ENCODE measurements at regions not wholly inside any gene's neighbourhood (a gene's known extent, or its start where the extent isn't known, plus 50 kb on each side); places are given as distances from the start of the nearest gene placed in this dataset.
A peak's percentile ranks its signal among the peaks of the same experiment; 100 is the strongest.

DNA sequence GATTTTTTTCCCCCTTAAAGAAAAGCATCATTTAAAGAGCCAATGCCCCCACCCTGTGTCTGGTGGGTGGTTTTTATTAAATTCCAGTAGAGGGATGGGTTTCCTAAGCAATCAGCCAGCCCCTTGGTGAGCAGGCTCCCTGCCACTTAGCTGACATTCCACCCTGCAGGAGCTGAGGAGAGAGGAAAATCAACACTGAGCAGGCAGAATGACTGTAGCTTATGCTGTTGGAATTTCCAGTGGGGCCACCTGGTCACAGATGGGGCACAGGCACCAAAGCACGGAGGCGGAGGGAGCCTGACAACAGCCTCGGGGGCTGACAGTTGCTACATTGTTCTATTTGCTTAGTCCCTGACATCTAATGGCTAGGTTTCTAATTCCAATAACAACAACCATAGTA lies 127.7 kb downstream of the TMEM30B start:
- Histone ChIP-seq H2AK5ac (ENCODE audit: low read length) (no peak overlapping the region), H3K36me3 (ENCODE audit: control insufficient read depth in 1 of 2, insufficient read depth in 2 of 2, low read length in 2 of 2) (no peaks in the 10 kb centered on the region), H4K91ac (ENCODE audit: low read depth, low read length) (no peak overlapping the region), H3K4me3 (ENCODE audit: low read depth, low read length) (no peak overlapping the region), H4K12ac (ENCODE audit: low read depth, low read length) (no peak overlapping the region), H3K27ac (ENCODE audit: low read depth, low read length) (no peak overlapping the region), H2BK120ac (ENCODE audit: insufficient read depth, low read length, poor library complexity) (no peak overlapping the region), H3K79me2 (ENCODE audit: control insufficient read depth, insufficient read depth, low read length, poor library complexity) (no peaks in the 10 kb centered on the region), H3K4ac (ENCODE audit: low read depth, low read length) (no peak overlapping the region), H3K23ac (ENCODE audit: low read length) (no peak overlapping the region), H3K18ac (ENCODE audit: low read length) (no peak overlapping the region), H2BK12ac (ENCODE audit: low read length) (no peak overlapping the region), H3K9ac (ENCODE audit: low read length) (no peak overlapping the region), H3K4me2 (ENCODE audit: low read length) (no peak overlapping the region), H3K79me1 (ENCODE audit: low read length) (peaks cover 3% of the 10 kb centered on the region), H3K14ac (ENCODE audit: low read length) (no peak overlapping the region), H3K9me3 (ENCODE audit: insufficient read depth, low read depth, low read length) (peaks cover under 1% of the 10 kb centered on the region), H2AFZ (ENCODE audit: insufficient read depth, low read length, poor library complexity) (no peak overlapping the region), H3K4me1 (ENCODE audit: control insufficient read depth in 1 of 2, insufficient read depth in 2 of 2, low read length in 2 of 2) (peaks cover 9 to 15% of the 10 kb centered on the region in 2 experiments), H3K27me3 (ENCODE audit: insufficient read depth, low read length) (no peaks in the 10 kb centered on the region), H4K8ac (ENCODE audit: low read depth, low read length) (no peak overlapping the region), H2BK5ac (ENCODE audit: low read depth, low read length, poor library complexity) (no peak overlapping the region)
- DNase-seq = peak in 1 of 2 donors; percentile 30
- no CpG with 5 or more reads among the region's 3 CpGs for WGBS (ENCODE audit: extremely low coverage, insufficient coverage, insufficient read length)

DNA sequence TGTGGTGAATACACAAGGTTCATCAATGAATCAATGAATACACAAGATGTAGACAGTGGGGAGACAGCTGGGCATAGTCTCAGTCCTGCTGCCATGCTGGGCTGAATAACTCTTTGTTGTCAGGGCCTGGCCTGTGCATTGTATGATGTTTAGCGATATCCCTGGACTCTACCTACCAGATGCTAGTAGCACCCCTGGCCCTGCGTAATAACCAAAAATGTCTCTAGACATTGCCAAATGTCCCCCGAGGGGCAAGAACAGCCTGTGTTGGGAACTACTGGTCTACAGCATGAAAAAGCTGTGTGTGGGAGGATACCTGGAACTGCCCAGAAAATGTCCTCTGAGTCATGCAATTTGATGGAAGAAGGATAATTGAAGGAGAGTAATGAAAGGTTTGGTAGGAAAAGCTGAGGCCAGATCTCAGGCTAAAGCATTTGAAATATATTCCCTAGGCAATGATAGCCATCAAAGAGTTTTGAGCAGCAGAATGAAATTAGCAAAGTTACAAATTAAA lies 128.2 kb downstream of the TMEM30B start:
- no peak overlapping the region for H2AFZ ChIP-seq (ENCODE audit: insufficient read depth, low read length, poor library complexity)
- no peak overlapping the region for H4K8ac ChIP-seq (ENCODE audit: low read depth, low read length)
- DNase-seq = peak; percentile 16 to 89
- no peak overlapping the region for H2AK5ac ChIP-seq (ENCODE audit: low read length)
- H2BK12ac ChIP-seq (ENCODE audit: low read length) = peak overlapping the region; percentile 54
- no peak overlapping the region for H4K91ac ChIP-seq (ENCODE audit: low read depth, low read length)
- no peak overlapping the region for H2BK120ac ChIP-seq (ENCODE audit: insufficient read depth, low read length, poor library complexity)
- H3K27ac ChIP-seq (ENCODE audit: low read depth, low read length) = no peak overlapping the region
- H2BK5ac ChIP-seq (ENCODE audit: low read depth, low read length, poor library complexity) = no peak overlapping the region
- H4K12ac ChIP-seq (ENCODE audit: low read depth, low read length) = no peak overlapping the region
- no peak overlapping the region for H3K4ac ChIP-seq (ENCODE audit: low read depth, low read length)
- H3K23ac ChIP-seq (ENCODE audit: low read length) = no peak overlapping the region
- H3K79me1 ChIP-seq (ENCODE audit: low read length) = peaks cover 3% of the 10 kb centered on the region
- peaks cover 3% of the 10 kb centered on the region for H3K9me3 ChIP-seq (ENCODE audit: insufficient read depth, low read depth, low read length)
- no peak overlapping the region for H3K18ac ChIP-seq (ENCODE audit: low read length)
- no peak overlapping the region for H3K14ac ChIP-seq (ENCODE audit: low read length)
- H3K27me3 ChIP-seq (ENCODE audit: insufficient read depth, low read length) = no peaks in the 10 kb centered on the region
- no peaks in the 10 kb centered on the region for H3K36me3 ChIP-seq (ENCODE audit: control insufficient read depth in 1 of 2, insufficient read depth in 2 of 2, low read length in 2 of 2)
- no peak overlapping the region for H3K9ac ChIP-seq (ENCODE audit: low read length)
- H3K4me1 ChIP-seq (ENCODE audit: control insufficient read depth in 1 of 2, insufficient read depth in 2 of 2, low read length in 2 of 2) = peaks cover 9 to 15% of the 10 kb centered on the region in 2 experiments
- no peak overlapping the region for H3K4me3 ChIP-seq (ENCODE audit: low read depth, low read length)
- no peak overlapping the region for H3K4me2 ChIP-seq (ENCODE audit: low read length)
- H3K79me2 ChIP-seq (ENCODE audit: control insufficient read depth, insufficient read depth, low read length, poor library complexity) = no peaks in the 10 kb centered on the region
- WGBS (ENCODE audit: extremely low coverage, insufficient coverage, insufficient read length) = no CpG with 5 or more reads among the region's 3 CpGs

DNA sequence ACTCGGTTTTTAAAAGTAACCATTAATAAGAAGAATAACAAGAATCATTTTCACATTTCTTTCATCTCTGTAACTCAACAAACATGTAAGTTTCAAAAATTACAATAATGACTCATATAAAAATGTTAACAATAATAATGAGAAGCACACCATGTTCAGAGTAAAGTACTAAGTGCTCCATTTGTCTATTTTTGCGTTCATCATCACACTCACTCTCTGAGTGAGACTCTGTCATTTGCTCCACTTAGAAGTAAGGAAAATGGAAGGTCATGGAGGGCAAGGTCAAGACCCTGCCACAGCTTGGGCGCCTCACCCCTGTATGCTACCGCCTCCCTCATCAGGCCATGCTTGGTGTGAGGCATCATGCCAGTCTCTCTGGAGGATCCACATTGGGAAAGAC lies 129.9 kb downstream of the TMEM30B start:
- H3K36me3 ChIP-seq (ENCODE audit: control insufficient read depth in 1 of 2, insufficient read depth in 2 of 2, low read length in 2 of 2) = no peaks in the 10 kb centered on the region

DNA sequence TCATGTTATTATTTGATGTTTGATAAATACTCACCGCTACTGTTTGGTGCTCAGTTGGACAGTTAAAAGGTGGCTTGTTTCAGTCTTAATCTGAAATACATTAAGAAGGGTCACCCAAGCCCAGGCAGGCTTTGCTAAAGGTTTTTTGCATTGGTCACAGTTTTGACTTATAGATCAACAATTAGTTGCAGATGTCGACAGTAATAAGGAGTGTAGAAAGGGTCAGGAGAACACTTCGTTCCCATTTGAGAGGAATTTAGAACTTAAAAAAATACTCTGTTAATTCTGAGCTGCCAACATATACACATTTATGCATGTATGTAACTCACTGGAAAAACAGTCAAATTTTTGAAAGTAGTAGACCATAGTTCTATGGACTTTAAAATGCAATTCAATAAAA lies 130.3 kb downstream of the TMEM30B start:
- H4K8ac ChIP-seq (ENCODE audit: low read depth, low read length) = no peak overlapping the region
- H2BK120ac ChIP-seq (ENCODE audit: insufficient read depth, low read length, poor library complexity) = no peak overlapping the region
- no peaks in the 10 kb centered on the region for H3K79me2 ChIP-seq (ENCODE audit: control insufficient read depth, insufficient read depth, low read length, poor library complexity)
- H2AFZ ChIP-seq (ENCODE audit: insufficient read depth, low read length, poor library complexity) = no peak overlapping the region
- no peak overlapping the region for H4K91ac ChIP-seq (ENCODE audit: low read depth, low read length)
- H3K27me3 ChIP-seq (ENCODE audit: insufficient read depth, low read length) = no peaks in the 10 kb centered on the region
- H3K4me2 ChIP-seq (ENCODE audit: low read length) = no peak overlapping the region
- H3K18ac ChIP-seq (ENCODE audit: low read length) = no peak overlapping the region
- DNase-seq = no peak
- H3K4me3 ChIP-seq (ENCODE audit: low read depth, low read length) = no peak overlapping the region
- H3K4me1 ChIP-seq (ENCODE audit: control insufficient read depth in 1 of 2, insufficient read depth in 2 of 2, low read length in 2 of 2) = peaks cover 9 to 17% of the 10 kb centered on the region in 2 experiments
- H3K14ac ChIP-seq (ENCODE audit: low read length) = no peak overlapping the region
- H3K4ac ChIP-seq (ENCODE audit: low read depth, low read length) = no peak overlapping the region
- H2BK5ac ChIP-seq (ENCODE audit: low read depth, low read length, poor library complexity) = no peak overlapping the region
- peaks cover 3% of the 10 kb centered on the region for H3K79me1 ChIP-seq (ENCODE audit: low read length)
- whole genome bisulfite sequencing (ENCODE audit: extremely low coverage, insufficient coverage, insufficient read length) = no CpG with 5 or more reads among the region's 3 CpGs
- no peak overlapping the region for H3K23ac ChIP-seq (ENCODE audit: low read length)
- no peak overlapping the region for H3K9ac ChIP-seq (ENCODE audit: low read length)
- H3K27ac ChIP-seq (ENCODE audit: low read depth, low read length) = no peak overlapping the region
- H2AK5ac ChIP-seq (ENCODE audit: low read length) = no peak overlapping the region
- H4K12ac ChIP-seq (ENCODE audit: low read depth, low read length) = no peak overlapping the region
- no peaks in the 10 kb centered on the region for H3K36me3 ChIP-seq (ENCODE audit: control insufficient read depth in 1 of 2, insufficient read depth in 2 of 2, low read length in 2 of 2)
- peaks cover 3% of the 10 kb centered on the region for H3K9me3 ChIP-seq (ENCODE audit: insufficient read depth, low read depth, low read length)
- H2BK12ac ChIP-seq (ENCODE audit: low read length) = no peak overlapping the region

More for the DNA sequence above, 129.9 kb downstream of the TMEM30B start:
- H4K8ac ChIP-seq (ENCODE audit: low read depth, low read length) = no peak overlapping the region
- no peak overlapping the region for H2AK5ac ChIP-seq (ENCODE audit: low read length)
- H3K4me3 ChIP-seq (ENCODE audit: low read depth, low read length) = no peak overlapping the region
- H3K9ac ChIP-seq (ENCODE audit: low read length) = no peak overlapping the region
- no CpG with 5 or more reads among the region's 4 CpGs for WGBS (ENCODE audit: extremely low coverage, insufficient coverage, insufficient read length)
- no peak overlapping the region for H3K14ac ChIP-seq (ENCODE audit: low read length)
- no peak overlapping the region for H2BK12ac ChIP-seq (ENCODE audit: low read length)
- no peak overlapping the region for H2BK120ac ChIP-seq (ENCODE audit: insufficient read depth, low read length, poor library complexity)
- H2BK5ac ChIP-seq (ENCODE audit: low read depth, low read length, poor library complexity) = no peak overlapping the region
- H4K12ac ChIP-seq (ENCODE audit: low read depth, low read length) = no peak overlapping the region
- H3K4me1 ChIP-seq (ENCODE audit: control insufficient read depth in 1 of 2, insufficient read depth in 2 of 2, low read length in 2 of 2) = peaks cover 9 to 17% of the 10 kb centered on the region in 2 experiments
- no peaks in the 10 kb centered on the region for H3K79me2 ChIP-seq (ENCODE audit: control insufficient read depth, insufficient read depth, low read length, poor library complexity)
- no peaks in the 10 kb centered on the region for H3K27me3 ChIP-seq (ENCODE audit: insufficient read depth, low read length)
- H3K79me1 ChIP-seq (ENCODE audit: low read length) = peaks cover 3% of the 10 kb centered on the region
- H3K9me3 ChIP-seq (ENCODE audit: insufficient read depth, low read depth, low read length) = peaks cover 3% of the 10 kb centered on the region
- no peak overlapping the region for H2AFZ ChIP-seq (ENCODE audit: insufficient read depth, low read length, poor library complexity)
- H4K91ac ChIP-seq (ENCODE audit: low read depth, low read length) = no peak overlapping the region
- no peak overlapping the region for H3K4me2 ChIP-seq (ENCODE audit: low read length)
- H3K4ac ChIP-seq (ENCODE audit: low read depth, low read length) = no peak overlapping the region
- no peak for DNase-seq
- H3K18ac ChIP-seq (ENCODE audit: low read length) = no peak overlapping the region
- H3K27ac ChIP-seq (ENCODE audit: low read depth, low read length) = no peak overlapping the region
- H3K23ac ChIP-seq (ENCODE audit: low read length) = no peak overlapping the region

All from trophoblast cell (in vitro differentiated cells and primary cell).